ENCODE measurements at regions not wholly inside any gene's neighbourhood (a gene's known extent, or its start where the extent isn't known, plus 50 kb on each side); places are given as distances from the start of the nearest gene placed in this dataset.

DNA sequence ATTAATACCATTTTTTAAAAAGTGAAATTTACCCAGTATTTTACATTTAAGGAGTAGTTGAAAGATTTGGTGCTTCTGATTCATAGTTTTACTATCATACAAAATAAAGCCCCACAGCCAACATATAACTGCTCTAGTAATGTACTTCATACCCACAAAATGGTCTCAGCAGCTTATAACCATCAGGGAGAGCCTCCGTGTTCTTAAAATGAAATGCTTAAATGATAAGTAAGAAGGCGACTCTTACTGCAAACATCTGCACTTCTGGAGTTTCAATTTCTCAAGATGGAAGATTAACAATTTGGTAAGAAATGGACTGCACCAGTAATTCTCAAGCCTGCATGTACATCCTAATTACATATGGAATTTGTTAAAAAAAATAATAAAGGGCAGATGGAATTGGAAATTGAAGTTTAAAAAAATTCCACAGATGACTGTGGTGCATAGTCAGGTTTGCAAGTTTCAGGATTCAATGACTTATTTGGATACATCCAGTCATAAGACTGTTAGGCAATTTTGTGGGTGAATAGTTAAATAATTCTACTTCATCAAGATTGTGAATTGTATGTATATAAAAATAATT lies 461.0 kb downstream of the KIF20B start:
- no peak overlapping the region for H3K4me3 ChIP-seq
- intact Hi-C loops (cut with DNase I), result no loop called here
- 81 to 82% methylated on average over 2 of the region's 2 CpGs for WGBS, 2 donors
- H3K36me3 ChIP-seq, result no peaks in the 10 kb centered on the region
- H3K27me3 ChIP-seq, result no peaks in the 10 kb centered on the region
- no peak overlapping the region for H3K27ac ChIP-seq
- no peak for DNase-seq
- TF ChIP-seq POLR2A (IDR thresholded peaks at IDR 0.05), result no peak
- TF ChIP-seq, protein P1, sequence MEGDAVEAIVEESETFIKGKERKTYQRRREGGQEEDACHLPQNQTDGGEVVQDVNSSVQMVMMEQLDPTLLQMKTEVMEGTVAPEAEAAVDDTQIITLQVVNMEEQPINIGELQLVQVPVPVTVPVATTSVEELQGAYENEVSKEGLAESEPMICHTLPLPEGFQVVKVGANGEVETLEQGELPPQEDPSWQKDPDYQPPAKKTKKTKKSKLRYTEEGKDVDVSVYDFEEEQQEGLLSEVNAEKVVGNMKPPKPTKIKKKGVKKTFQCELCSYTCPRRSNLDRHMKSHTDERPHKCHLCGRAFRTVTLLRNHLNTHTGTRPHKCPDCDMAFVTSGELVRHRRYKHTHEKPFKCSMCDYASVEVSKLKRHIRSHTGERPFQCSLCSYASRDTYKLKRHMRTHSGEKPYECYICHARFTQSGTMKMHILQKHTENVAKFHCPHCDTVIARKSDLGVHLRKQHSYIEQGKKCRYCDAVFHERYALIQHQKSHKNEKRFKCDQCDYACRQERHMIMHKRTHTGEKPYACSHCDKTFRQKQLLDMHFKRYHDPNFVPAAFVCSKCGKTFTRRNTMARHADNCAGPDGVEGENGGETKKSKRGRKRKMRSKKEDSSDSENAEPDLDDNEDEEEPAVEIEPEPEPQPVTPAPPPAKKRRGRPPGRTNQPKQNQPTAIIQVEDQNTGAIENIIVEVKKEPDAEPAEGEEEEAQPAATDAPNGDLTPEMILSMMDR (IDR thresholded peaks at IDR 0.05), result no peak
- H3K4me1 ChIP-seq, result no peaks in the 10 kb centered on the region
- H3K9me3 ChIP-seq, result peaks cover 0 to 6% (median 0%) of the 10 kb centered on the region in 3 donors

DNA sequence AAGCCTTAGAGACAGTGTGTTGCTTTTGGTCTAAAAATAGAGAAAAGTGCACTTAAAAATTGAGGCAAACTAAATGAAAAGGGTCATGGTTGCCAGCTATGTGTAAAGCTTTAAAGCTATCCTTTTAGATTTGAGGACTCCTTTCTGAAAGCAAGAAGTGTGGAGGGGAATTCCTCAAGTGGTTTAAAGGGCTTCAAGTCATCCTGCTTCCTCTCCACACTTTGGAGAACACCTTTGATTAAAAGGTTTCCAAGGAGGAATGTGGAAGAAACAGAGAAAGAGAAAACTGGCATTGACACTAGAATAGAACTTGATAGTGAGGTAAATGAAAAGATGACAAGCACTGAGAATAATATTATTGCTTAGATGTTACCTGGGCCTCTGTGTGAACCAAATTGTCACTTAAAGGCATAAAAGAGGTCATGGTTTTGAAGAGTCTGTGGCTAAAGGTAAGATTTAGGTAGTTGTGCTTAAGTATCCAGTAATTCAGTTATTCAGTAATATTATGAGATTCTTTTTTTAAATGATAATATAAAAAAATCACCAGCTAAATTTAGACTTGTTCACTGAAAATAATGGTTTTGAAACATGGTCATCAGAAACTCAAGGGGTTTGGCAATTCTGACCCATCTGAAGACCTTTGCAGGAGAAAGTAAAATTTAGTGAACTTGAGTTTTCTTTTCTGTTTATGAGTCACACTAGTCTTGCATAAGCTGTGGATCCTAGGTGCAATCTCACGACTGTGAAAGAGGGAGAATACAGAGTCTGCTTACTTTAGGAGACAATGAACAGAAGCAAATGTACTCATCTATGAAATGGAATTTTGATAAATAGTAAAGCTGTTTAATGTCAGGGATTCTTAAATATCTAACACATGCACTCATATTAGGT lies 466.0 kb downstream of the KIF20B start:
- Histone ChIP-seq H3K9me3 (peaks cover 0 to 6% (median 0%) of the 10 kb centered on the region in 3 donors), H3K27me3 (no peaks in the 10 kb centered on the region), H3K36me3 (no peaks in the 10 kb centered on the region), H3K4me3 (no peak overlapping the region), H3K27ac (no peak overlapping the region), H3K4me1 (no peaks in the 10 kb centered on the region)
- TF ChIP-seq, protein P1 (IDR thresholded peaks at IDR 0.05), result no peak
- no peak for TF ChIP-seq POLR2A (IDR thresholded peaks at IDR 0.05)
- 19 to 29% methylated on average over 1 of the region's 1 CpG for WGBS, 2 donors
- intact Hi-C loops (cut with DNase I), result no loop called here
- DNase-seq, result no peak

DNA sequence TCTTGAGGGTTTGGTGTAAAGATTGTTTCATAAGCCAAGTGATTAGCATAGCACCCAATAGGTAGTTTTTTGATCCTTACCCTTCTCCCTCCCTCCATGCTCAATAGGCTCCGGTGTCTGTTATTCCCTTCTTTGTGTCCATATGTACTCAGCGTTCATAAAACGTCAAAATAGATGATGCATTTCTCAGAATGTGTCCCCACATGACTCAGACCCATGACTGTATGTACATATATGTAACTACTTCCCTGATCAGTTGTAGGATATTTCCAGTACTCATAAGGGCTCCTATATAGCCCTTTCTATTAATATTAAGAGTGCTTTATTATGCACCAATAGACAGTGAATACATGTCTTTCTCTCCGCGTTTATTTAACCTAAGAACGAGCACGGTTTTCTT lies 466.9 kb downstream of the KIF20B start:
- no peak overlapping the region for H3K4me3 ChIP-seq
- H3K27ac ChIP-seq, result no peak overlapping the region
- peaks cover 0 to 6% (median 0%) of the 10 kb centered on the region in 3 donors for H3K9me3 ChIP-seq
- no peaks in the 10 kb centered on the region for H3K36me3 ChIP-seq
- no peaks in the 10 kb centered on the region for H3K27me3 ChIP-seq
- TF ChIP-seq, protein P1 (IDR thresholded peaks at IDR 0.05), result no peak
- WGBS, 2 donors, result 71 to 75% methylated on average over 7 of the region's 7 CpGs
- intact Hi-C loops (cut with DNase I), result no loop called here
- no peak for DNase-seq
- no peaks in the 10 kb centered on the region for H3K4me1 ChIP-seq

DNA sequence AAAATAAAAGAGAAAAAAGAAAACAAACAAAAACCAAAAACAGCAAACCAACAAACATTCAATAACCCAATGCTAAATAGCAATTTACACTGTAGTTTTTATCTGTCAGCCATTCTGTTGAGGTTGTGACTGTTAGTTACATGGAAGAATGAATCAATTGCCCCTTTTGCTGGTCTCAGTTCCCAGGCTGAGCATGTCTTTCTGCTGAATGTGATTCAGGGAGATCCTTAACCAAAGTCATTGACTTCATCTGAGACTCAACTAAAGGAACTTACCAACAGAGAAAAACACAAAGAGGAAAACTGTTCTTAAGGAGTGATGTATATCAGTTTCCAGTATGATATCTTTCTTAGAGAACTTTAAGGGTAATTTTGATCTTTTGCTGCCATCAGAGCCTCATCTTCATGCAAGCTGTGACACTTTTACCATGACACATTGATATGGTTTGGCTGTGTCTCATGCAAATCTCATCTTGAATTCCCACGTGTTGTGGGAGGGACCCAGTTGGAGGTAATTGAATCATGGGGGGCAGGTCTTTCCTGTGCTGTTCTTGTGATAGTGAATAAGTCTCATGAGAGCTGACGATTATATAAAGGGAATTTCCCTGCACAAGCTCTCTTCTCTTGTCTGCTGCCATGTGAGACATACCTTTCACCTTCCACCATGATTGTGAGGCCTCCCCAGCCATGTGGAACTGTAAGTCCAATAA lies 469.8 kb downstream of the KIF20B start:
- intact Hi-C loops (cut with DNase I), result no loop called here
- DNase-seq, result no peak
- Histone ChIP-seq H3K4me1 (peaks cover 0 to 17% (median 4%) of the 10 kb centered on the region in 3 donors), H3K9me3 (peaks cover 0 to 2% (median 0%) of the 10 kb centered on the region in 3 donors), H3K27ac (no peak overlapping the region), H3K27me3 (no peaks in the 10 kb centered on the region), H3K4me3 (no peak overlapping the region), H3K36me3 (no peaks in the 10 kb centered on the region)
- TF ChIP-seq POLR2A (IDR thresholded peaks at IDR 0.05), result no peak
- TF ChIP-seq, protein P1 (IDR thresholded peaks at IDR 0.05), result no peak
- WGBS, 2 donors, result 26 to 31% methylated on average over 2 of the region's 2 CpGs

DNA sequence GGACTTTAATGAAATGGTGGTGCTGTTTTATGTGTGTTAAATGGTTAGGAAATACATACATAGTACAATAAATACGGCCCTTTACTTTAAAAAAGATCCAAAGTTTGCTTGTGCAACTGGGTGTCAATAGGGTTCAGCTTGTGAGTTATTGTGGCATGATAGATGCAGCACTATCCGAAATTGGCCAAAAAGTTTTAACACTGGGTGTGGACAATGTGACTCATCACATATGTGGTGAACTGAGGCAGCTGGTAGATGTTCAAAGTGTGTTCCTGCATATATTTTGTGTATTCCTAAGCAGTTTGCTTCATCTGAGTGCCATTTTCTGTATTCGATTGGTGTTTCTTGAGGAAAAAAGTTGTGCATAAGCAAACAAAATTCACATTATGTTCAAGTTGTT lies 473.1 kb downstream of the KIF20B start:
- Histone ChIP-seq H3K4me3 (no peak overlapping the region), H3K27ac (peak overlapping the region in 3 of 4 donors; percentile 24 to 76 (median 69)), H3K4me1 (peaks cover 0 to 24% (median 10%) of the 10 kb centered on the region in 3 donors), H3K9me3 (no peaks in the 10 kb centered on the region), H3K27me3 (no peaks in the 10 kb centered on the region), H3K36me3 (no peaks in the 10 kb centered on the region)
- DNase-seq, result no peak
- WGBS, 2 donors, result 66% methylated on average over 3 of the region's 3 CpGs
- intact Hi-C loops (cut with DNase I), result no loop called here
- TF ChIP-seq, protein P1 (IDR thresholded peaks at IDR 0.05), result no peak
- no peak for TF ChIP-seq POLR2A (IDR thresholded peaks at IDR 0.05)
